ENCODE measurements at regions not wholly inside any gene's neighbourhood (a gene's known extent, or its start where the extent isn't known, plus 50 kb on each side); places are given as distances from the start of the nearest gene placed in this dataset.

DNA sequence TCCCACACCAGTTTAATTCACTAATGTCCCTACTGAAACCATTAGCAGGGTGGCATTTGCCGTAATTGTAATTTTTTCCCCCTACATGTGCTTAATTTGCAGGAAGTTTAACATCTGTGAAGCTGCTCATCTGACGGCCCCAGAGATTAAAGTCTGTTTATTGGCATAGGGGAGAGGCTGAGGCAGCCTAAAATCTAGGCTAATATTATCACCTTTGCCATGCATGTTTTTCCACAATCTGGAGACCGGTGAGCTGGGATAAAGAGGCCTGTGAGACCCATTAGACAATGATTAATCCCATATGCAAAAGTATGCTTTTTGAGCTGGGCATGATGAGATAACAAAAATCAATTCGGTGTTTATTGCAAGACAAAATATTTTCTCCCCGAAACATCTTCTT, 561.2 kb upstream of the ALCAM start:
- Mint-ChIP-seq H3K27ac (no peak overlapping the region), H3K27me3 (no peaks in the 10 kb centered on the region), H3K4me1 (ENCODE audit: low read depth) (no peaks in the 10 kb centered on the region), H3K36me3 (ENCODE audit: low read depth) (no peaks in the 10 kb centered on the region), H3K4me3 (no peak overlapping the region), H3K9me3 (peaks cover 2% of the 10 kb centered on the region)
- H3K4me1 ChIP-seq (ENCODE audit: insufficient read depth, low read length) = no peaks in the 10 kb centered on the region
- H3K27me3 ChIP-seq (ENCODE audit: control insufficient read depth in 1 of 2, insufficient read depth in 2 of 2, low read length in 2 of 2) = no peaks in the 10 kb centered on the region
- no peak overlapping the region for H3K27ac ChIP-seq (ENCODE audit: low read depth in 1 of 2, low read length in 2 of 2)
- ChIA-PET CTCF (no interaction called here), POLR2A (no interaction called here)
- TF ChIP-seq CTCF (IDR thresholded peaks at IDR 0.05) = no peak
- H3K9me3 ChIP-seq (ENCODE audit: control insufficient read depth in 1 of 2, insufficient read depth in 1 of 2, low read length in 2 of 2) = no peaks in the 10 kb centered on the region
- H3K36me3 ChIP-seq (ENCODE audit: insufficient read depth, low read length) = no peaks in the 10 kb centered on the region
- intact Hi-C loops (cut with DNase I, micrococcal nuclease) = no loop called here
- no peak for ATAC-seq (ENCODE audit: poor library complexity)
- no peak for DNase-seq
- H3K4me3 ChIP-seq (ENCODE audit: low read length) = no peak overlapping the region

GRCh38 chr3:104810896-104811295, 555.8 kb upstream of the ALCAM start:
- Histone ChIP-seq H3K36me3 (ENCODE audit: insufficient read depth, low read length) (no peaks in the 10 kb centered on the region), H3K4me1 (ENCODE audit: insufficient read depth, low read length) (no peaks in the 10 kb centered on the region), H3K4me3 (ENCODE audit: low read length) (no peak overlapping the region), H3K9me3 (ENCODE audit: control insufficient read depth in 1 of 2, insufficient read depth in 1 of 2, low read length in 2 of 2) (no peaks in the 10 kb centered on the region), H3K27ac (ENCODE audit: low read depth in 1 of 2, low read length in 2 of 2) (no peak overlapping the region), H3K27me3 (ENCODE audit: control insufficient read depth in 1 of 2, insufficient read depth in 2 of 2, low read length in 2 of 2) (no peaks in the 10 kb centered on the region)
- CTCF ChIA-PET = no interaction called here
- DNase-seq (no peak), ATAC-seq (ENCODE audit: poor library complexity) (no peak)
- Mint-ChIP-seq H3K9me3 (peaks cover 2% of the 10 kb centered on the region), H3K36me3 (ENCODE audit: low read depth) (no peaks in the 10 kb centered on the region), H3K4me1 (ENCODE audit: low read depth) (no peaks in the 10 kb centered on the region), H3K27me3 (no peaks in the 10 kb centered on the region), H3K4me3 (no peak overlapping the region), H3K27ac (no peak overlapping the region)
- intact Hi-C loops (cut with DNase I, micrococcal nuclease) = no loop called here
- POLR2A ChIA-PET = no interaction called here
- TF ChIP-seq CTCF (IDR thresholded peaks at IDR 0.05) = no peak

DNA sequence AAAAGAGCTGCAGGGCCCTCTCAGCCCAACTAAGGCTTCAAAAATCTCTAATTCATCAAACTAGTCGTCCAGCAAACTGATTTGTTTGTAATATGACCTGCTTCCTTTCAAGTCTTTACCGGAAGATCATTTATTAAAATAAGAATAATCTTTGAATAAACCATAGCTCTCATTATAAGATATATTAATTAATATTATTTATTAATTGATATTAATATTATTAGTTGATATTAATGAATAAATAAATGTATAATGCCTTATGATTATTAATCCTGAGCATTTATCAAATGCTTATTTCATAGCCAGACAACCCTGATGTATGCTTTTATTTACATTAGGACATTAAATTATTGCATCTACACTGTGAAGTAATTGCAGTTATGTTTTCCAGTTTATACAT, 550.7 kb upstream of the ALCAM start:
- Histone ChIP-seq H3K4me3 (ENCODE audit: low read length) (no peak overlapping the region), H3K9me3 (ENCODE audit: control insufficient read depth in 1 of 2, insufficient read depth in 1 of 2, low read length in 2 of 2) (no peaks in the 10 kb centered on the region), H3K36me3 (ENCODE audit: insufficient read depth, low read length) (no peaks in the 10 kb centered on the region), H3K27me3 (ENCODE audit: control insufficient read depth in 1 of 2, insufficient read depth in 2 of 2, low read length in 2 of 2) (no peaks in the 10 kb centered on the region), H3K4me1 (ENCODE audit: insufficient read depth, low read length) (no peaks in the 10 kb centered on the region), H3K27ac (ENCODE audit: low read depth in 1 of 2, low read length in 2 of 2) (no peak overlapping the region)
- no peaks in the 10 kb centered on the region for H3K36me3 Mint-ChIP-seq (ENCODE audit: low read depth)
- ChIA-PET CTCF (no interaction called here), POLR2A (no interaction called here)
- H3K27me3 Mint-ChIP-seq = no peaks in the 10 kb centered on the region
- intact Hi-C loops (cut with DNase I, micrococcal nuclease) = no loop called here
- TF ChIP-seq CTCF (IDR thresholded peaks at IDR 0.05) = no peak
- DNase-seq (no peak), ATAC-seq (ENCODE audit: poor library complexity) (no peak)
- no peaks in the 10 kb centered on the region for H3K4me1 Mint-ChIP-seq (ENCODE audit: low read depth)
- no peak overlapping the region for H3K4me3 Mint-ChIP-seq
- H3K27ac Mint-ChIP-seq = no peak overlapping the region
- H3K9me3 Mint-ChIP-seq = peaks cover 4% of the 10 kb centered on the region
